GM12872 (cell line): ENCODE measurements at regions not wholly inside any gene's neighbourhood (a gene's known extent, or its start where the extent isn't known, plus 50 kb on each side); places are given as distances from the start of the nearest gene placed in this dataset.

Experiments
- TF ChIP-seq, protein P1 (sequence below): IDR thresholded peaks from 3 replicates; pipeline ENCODE4 v1.5.1; 2011; ENCODE audit warnings: low read depth, mild to moderate bottlenecking, low read length, moderate library complexity; ENCODE audit not compliant: insufficient read depth

DNA sequence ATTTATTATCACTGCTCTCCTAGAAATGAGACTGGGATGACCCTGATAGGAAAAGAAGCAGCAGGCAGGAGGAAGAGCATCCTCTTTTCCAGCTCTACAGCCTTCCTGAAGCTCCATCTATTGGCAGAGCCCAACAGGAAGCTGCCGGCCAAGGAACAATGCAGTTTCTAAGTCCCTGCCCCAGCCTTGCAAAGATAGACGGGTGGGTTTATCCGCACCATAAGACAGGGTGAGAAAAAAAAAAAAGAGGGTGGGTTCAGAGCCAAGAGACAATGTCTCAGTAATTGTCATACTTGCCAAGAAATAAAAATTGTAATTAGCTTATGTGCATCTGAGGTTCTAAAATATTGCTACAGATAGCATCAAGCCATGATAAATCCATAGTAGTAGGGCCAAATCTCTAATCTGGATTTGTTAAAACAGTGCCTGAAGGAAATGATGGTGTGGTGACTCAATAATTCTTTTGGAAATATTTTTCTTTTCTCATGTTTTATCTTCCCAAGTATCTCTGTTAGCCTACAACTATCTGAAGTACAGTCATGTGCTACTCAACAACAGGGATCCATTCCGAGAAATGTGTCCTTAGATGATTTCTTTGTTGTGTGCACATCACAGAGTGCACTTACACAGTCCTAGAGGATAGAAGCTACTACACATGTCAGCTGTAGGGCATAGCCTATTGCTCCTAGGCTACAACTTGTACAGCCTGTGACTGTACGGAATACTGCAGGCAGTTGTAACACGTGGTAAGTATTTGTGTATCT, 242.9 kb upstream of the CXCL12 start:
- TF ChIP-seq, protein P1, sequence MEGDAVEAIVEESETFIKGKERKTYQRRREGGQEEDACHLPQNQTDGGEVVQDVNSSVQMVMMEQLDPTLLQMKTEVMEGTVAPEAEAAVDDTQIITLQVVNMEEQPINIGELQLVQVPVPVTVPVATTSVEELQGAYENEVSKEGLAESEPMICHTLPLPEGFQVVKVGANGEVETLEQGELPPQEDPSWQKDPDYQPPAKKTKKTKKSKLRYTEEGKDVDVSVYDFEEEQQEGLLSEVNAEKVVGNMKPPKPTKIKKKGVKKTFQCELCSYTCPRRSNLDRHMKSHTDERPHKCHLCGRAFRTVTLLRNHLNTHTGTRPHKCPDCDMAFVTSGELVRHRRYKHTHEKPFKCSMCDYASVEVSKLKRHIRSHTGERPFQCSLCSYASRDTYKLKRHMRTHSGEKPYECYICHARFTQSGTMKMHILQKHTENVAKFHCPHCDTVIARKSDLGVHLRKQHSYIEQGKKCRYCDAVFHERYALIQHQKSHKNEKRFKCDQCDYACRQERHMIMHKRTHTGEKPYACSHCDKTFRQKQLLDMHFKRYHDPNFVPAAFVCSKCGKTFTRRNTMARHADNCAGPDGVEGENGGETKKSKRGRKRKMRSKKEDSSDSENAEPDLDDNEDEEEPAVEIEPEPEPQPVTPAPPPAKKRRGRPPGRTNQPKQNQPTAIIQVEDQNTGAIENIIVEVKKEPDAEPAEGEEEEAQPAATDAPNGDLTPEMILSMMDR: no peak

DNA sequence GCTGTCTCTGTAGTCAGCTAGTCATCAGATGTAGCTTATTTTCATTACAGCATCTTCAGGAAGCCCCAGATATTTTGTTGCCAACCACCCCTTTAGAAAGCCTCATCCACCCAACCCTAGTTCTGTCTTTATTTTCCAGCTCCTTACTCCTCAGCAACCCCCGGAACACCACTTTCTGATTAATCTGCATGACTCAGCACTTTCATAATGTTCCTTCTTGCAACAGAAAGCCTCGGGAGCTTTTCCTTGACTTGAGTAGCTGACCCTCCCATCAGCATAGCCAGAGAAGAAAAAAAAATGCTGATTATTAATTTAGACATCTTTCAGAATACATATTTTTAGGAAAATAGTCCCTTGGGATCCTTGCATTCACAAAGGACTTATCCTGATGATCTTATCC, 244.0 kb upstream of the CXCL12 start:
- TF ChIP-seq, protein P1: no peak

DNA sequence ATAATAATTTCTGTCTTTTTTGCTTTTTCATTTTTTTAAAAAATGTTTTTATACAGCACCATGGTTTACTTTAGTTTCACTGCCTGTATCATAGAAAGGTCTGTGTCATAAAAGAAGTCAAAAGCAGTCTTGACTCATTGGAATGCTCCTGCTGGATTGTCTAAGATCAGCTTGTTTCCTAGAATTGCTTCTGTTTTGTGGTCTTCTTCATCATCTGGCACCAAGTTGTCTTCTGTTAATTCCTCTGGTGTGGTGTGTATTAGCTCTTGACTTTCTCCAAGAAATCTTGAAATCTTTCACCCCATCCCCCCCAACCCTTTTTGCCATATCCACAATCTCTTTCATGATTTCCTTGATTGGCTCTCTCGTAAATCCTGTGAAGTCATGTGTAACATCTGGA, 250.3 kb upstream of the CXCL12 start:
- TF ChIP-seq, protein P1: no peak

DNA sequence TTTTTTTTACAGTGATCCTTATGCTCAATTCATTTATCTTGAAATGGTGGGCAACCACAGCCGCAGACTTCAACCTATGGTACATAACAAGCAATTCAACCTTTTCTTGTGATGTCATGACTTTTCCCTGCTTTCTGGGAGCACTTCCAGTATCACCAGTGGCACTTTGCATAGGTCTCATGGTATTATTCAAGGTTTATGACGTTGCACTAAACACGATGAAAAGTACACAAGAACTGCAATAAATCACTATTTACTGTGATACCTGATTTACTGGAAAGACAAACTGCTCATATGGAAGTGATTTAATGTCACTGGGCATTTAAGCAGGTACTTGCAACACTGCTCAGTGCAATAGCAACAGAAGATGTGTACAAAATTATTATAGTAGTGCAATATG, 251.7 kb upstream of the CXCL12 start:
- TF ChIP-seq, protein P1: no peak

DNA sequence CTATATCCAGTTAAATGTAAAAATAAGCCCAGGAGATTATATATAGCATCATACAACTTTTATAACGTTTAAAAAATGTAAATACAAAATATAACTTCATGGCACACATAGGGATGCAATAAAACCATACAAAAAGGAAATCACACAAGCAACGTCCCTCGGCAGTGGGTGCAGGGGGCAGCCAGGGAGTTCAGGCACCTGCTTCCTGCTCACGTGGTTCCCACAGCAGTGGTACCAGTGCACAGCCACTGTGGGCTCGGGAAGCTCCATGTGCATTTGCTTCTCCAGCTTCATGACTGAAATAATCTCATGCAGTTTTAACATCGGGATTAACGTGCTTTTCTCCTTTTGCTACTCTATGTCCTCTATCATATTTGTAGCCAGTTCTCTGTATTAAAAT, 255.5 kb upstream of the CXCL12 start:
- TF ChIP-seq, protein P1: no peak

DNA sequence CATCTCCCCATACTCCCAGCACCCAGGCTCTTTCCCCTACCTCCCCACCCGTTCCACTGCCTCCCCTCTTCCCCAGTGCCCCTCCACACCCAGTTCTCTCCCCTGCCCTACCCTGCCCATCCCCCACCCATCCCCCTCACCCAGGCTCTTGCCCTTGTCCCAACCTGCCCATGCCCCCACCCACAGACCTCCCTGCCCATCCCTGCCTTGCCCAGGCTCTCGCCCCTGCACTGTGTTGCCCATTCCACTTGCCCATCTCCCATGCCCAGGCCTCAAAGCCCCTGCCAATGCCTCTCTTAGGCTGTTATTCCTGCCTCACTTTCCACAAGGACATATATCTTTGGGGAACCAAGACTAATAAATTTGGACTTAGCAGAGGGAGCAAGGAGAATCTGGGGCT, 262.6 kb upstream of the CXCL12 start:
- TF ChIP-seq, protein P1: no peak

DNA sequence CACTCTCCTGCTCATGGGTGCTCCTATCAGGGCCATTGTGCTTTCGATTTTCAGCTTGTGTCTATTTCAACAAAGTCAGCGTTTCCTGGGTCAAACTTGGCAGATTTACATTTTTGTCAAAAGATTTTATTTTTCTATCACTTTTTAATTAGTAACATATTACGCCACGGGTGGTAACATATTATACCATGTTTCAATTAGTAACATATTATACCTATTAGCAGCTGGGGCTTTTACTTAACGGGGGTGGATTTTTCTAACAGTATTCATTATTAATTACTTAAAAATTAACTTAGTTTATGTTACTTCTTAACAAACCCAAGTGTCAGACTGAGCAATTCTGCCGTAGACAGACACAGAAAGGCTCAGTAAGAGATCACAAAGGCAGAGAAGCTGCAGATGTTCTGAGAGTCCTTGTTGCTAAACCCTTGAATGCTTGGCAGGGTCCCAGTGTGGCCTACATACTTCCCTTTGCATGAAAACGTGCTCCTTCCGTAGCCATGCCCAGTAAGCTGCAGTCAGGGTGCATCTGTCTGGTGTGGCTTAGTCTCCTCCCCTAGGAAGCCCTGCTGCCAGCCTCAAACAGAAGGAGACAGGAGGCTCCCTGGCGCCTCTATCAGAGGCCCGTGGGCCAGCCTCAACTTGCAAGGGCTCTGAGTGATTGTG, 263.1 kb upstream of the CXCL12 start:
- TF ChIP-seq, protein P1: no peak
